ENCODE measurements at regions not wholly inside any gene's neighbourhood (a gene's known extent, or its start where the extent isn't known, plus 50 kb on each side); places are given as distances from the start of the nearest gene placed in this dataset.

GRCh38 chr12:25332143-25332542 lies 81.4 kb upstream of the KRAS start (continued):
- TF ChIP-seq IRF1 (CRISPR knock-in tag; IDR thresholded peaks at IDR 0.05) (no peak), NR2C2 (CRISPR knock-in tag; IDR thresholded peaks at IDR 0.05) (no peak), NR3C1 (CRISPR knock-in tag; conservative IDR thresholded peaks at IDR 0.05; ENCODE audit: low read depth) (no peak), USF2 (CRISPR knock-in tag; IDR thresholded peaks at IDR 0.05) (no peak), FOXP1 (CRISPR knock-in tag; IDR thresholded peaks at IDR 0.05; ENCODE audit: borderline replicate concordance) (no peak), CREM (CRISPR knock-in tag; IDR thresholded peaks at IDR 0.05) (no peak)

GRCh38 chr12:25328072-25328712 lies 77.5 kb upstream of the KRAS start:
- ATAC-seq (no peak), DNase-seq (ENCODE audit: low spot score) (no peak)
- CTCF ChIA-PET = no interaction called here
- TF ChIP-seq ZBTB21 (CRISPR knock-in tag; IDR thresholded peaks at IDR 0.05; ENCODE audit: borderline replicate concordance) (no peak), FOXP4 (CRISPR knock-in tag; IDR thresholded peaks at IDR 0.05) (no peak), MYBL2 (CRISPR knock-in tag; IDR thresholded peaks at IDR 0.05) (no peak), NFATC4 (CRISPR knock-in tag; IDR thresholded peaks at IDR 0.05) (no peak), NR3C1 (CRISPR knock-in tag; conservative IDR thresholded peaks at IDR 0.05; ENCODE audit: low read depth) (no peak)
- no peak overlapping the region for H3K4me3 Mint-ChIP-seq
- no peaks in the 10 kb centered on the region for H3K36me3 Mint-ChIP-seq
- no peaks in the 10 kb centered on the region for H3K9me3 Mint-ChIP-seq
- H3K27me3 Mint-ChIP-seq (ENCODE audit: low read depth) = no peaks in the 10 kb centered on the region
- no peak overlapping the region for H3K27ac Mint-ChIP-seq
- H3K4me1 Mint-ChIP-seq = peaks cover 16% of the 10 kb centered on the region
- POLR2A ChIA-PET = no interaction called here

- DNase-seq (ENCODE audit: low spot score) = no peak
- TF ChIP-seq CDX4 (CRISPR knock-in tag; IDR thresholded peaks at IDR 0.05; ENCODE audit: borderline replicate concordance) = no peak
- TF ChIP-seq ATF2 (CRISPR knock-in tag; IDR thresholded peaks at IDR 0.05; ENCODE audit: borderline replicate concordance, low read depth) = no peak
- no peak for TF ChIP-seq TEAD1 (CRISPR knock-in tag; IDR thresholded peaks at IDR 0.05)
- TF ChIP-seq ATF3 (CRISPR knock-in tag; conservative IDR thresholded peaks at IDR 0.05) = no peak
- no peak for TF ChIP-seq FOXP4 (CRISPR knock-in tag; IDR thresholded peaks at IDR 0.05)
- TF ChIP-seq CBFB (CRISPR knock-in tag; IDR thresholded peaks at IDR 0.05; ENCODE audit: low read depth) = no peak
- no peak for TF ChIP-seq ZNF219 (CRISPR knock-in tag; IDR thresholded peaks at IDR 0.05; ENCODE audit: borderline replicate concordance)
- TF ChIP-seq ZNF512 (CRISPR knock-in tag; IDR thresholded peaks at IDR 0.05; ENCODE audit: borderline replicate concordance) = no peak
- no peak for TF ChIP-seq E2F1 (CRISPR knock-in tag; IDR thresholded peaks at IDR 0.05)
- no peak for TF ChIP-seq NR3C1 (CRISPR knock-in tag; conservative IDR thresholded peaks at IDR 0.05; ENCODE audit: low read depth)
- no peak for TF ChIP-seq PREB (CRISPR knock-in tag; IDR thresholded peaks at IDR 0.05; ENCODE audit: borderline replicate concordance)
- no peak for TF ChIP-seq TCF7 (CRISPR knock-in tag; IDR thresholded peaks at IDR 0.05; ENCODE audit: low read depth)
These were observed 76.6 kb upstream of the KRAS start for GRCh38 chr12:25327321-25327720.

More at GRCh38 chr12:25327321-25327720, 76.6 kb upstream of the KRAS start:
- Mint-ChIP-seq H3K27ac (no peak overlapping the region), H3K36me3 (no peaks in the 10 kb centered on the region), H3K4me3 (no peak overlapping the region), H3K4me1 (peaks cover 23% of the 10 kb centered on the region), H3K9me3 (no peaks in the 10 kb centered on the region), H3K27me3 (ENCODE audit: low read depth) (no peaks in the 10 kb centered on the region)
- CTCF ChIA-PET = no interaction called here
- POLR2A ChIA-PET = no interaction called here
- no peak for ATAC-seq
